Neuronal stem cell (in vitro differentiated cells): ENCODE measurements at regions not wholly inside any gene's neighbourhood (a gene's known extent, or its start where the extent isn't known, plus 50 kb on each side); places are given as distances from the start of the nearest gene placed in this dataset.

Source experiments
- DNase-seq: peaks from one replicate; pipeline ENCODE4 v3.0.0-alpha.2; 2013; ENCODE audit warnings: low spot score
- H2AFZ ChIP-seq: one replicate; pipeline ENCODE4 v1.6.1; 2013; ENCODE audit warnings: mild to moderate bottlenecking, low read length, inconsistent platforms
- H2AK5ac ChIP-seq: 2 replicates; pipeline ENCODE4 v1.6.1; 2013; ENCODE audit warnings: low read depth, mild to moderate bottlenecking, inconsistent platforms, low read length, moderate library complexity, mixed read lengths
- H2BK120ac ChIP-seq: 2 replicates; pipeline ENCODE4 v1.6.1; 2013; ENCODE audit warnings: low read depth, mild to moderate bottlenecking, inconsistent platforms, low read length, moderate library complexity, mixed read lengths
- H2BK12ac ChIP-seq: one replicate; pipeline ENCODE4 v1.6.1; 2013; ENCODE audit warnings: low read length, inconsistent platforms
- H2BK15ac ChIP-seq: 2 replicates; pipeline ENCODE4 v1.6.1; 2013; ENCODE audit warnings: mild to moderate bottlenecking, low read length, inconsistent platforms, mixed read lengths
- H2BK5ac ChIP-seq: one replicate; pipeline ENCODE4 v1.6.1; 2013; ENCODE audit warnings: inconsistent platforms, mild to moderate bottlenecking, low read length, moderate library complexity
- H3K14ac ChIP-seq: one replicate; pipeline ENCODE4 v1.6.1; 2013; ENCODE audit warnings: low read length, inconsistent platforms
- H3K18ac ChIP-seq: 2 replicates; pipeline ENCODE4 v1.6.1; 2013; ENCODE audit warnings: low read length, inconsistent platforms
- H3K23ac ChIP-seq: 2 replicates; pipeline ENCODE4 v1.6.1; 2013; ENCODE audit warnings: low read depth, mild to moderate bottlenecking, mixed read lengths, low read length, inconsistent platforms; ENCODE audit not compliant: poor library complexity
- H3K27ac ChIP-seq: replicated peaks from 3 replicates; pipeline ENCODE4 v1.5.1; 2013; ENCODE audit warnings: low read length, inconsistent platforms
- H3K27me3 ChIP-seq, 3 experiments: 2 replicates each; pipeline ENCODE4 v1.6.1; 2013; ENCODE audit warnings: low read length in 3 of 3, mild to moderate bottlenecking in 2 of 3, inconsistent platforms in 1 of 3, low read depth in 1 of 3, mixed read lengths in 1 of 3, moderate library complexity in 1 of 3; ENCODE audit not compliant: control insufficient read depth in 3 of 3, insufficient read depth in 3 of 3
- H3K36me3 ChIP-seq, 2 donors: replicated peaks in 1 of 2; 2 replicates each; pipeline ENCODE4 v1.6.1; 2013; ENCODE audit warnings: low read length in 2 of 2; ENCODE audit not compliant: control insufficient read depth in 2 of 2, insufficient read depth in 2 of 2
- H3K4ac ChIP-seq: 2 replicates; pipeline ENCODE4 v1.6.1; 2013; ENCODE audit warnings: inconsistent platforms, mild to moderate bottlenecking, low read length, moderate library complexity
- H3K4me1 ChIP-seq, 2 donors: 1 replicate in 1 of 2; 2 replicates in 1 of 2; pipeline ENCODE4 v1.6.1; 2013; ENCODE audit warnings: low read length in 2 of 2, low read depth in 1 of 2; ENCODE audit not compliant: control insufficient read depth in 2 of 2, insufficient read depth in 1 of 2
- H3K4me2 ChIP-seq: one replicate; pipeline ENCODE4 v1.6.1; 2013; ENCODE audit warnings: mild to moderate bottlenecking, low read length, inconsistent platforms; ENCODE audit not compliant: insufficient read depth, poor library complexity, severe bottlenecking
- H3K4me3 ChIP-seq, 2 donors: 2 replicates each; pipeline ENCODE4 v1.5.1; 2013; ENCODE audit warnings: low read length in 2 of 2, mild to moderate bottlenecking in 2 of 2, inconsistent platforms in 1 of 2, moderate library complexity in 1 of 2
- H3K79me1 ChIP-seq: one replicate; pipeline ENCODE4 v1.6.1; 2013; ENCODE audit warnings: low read depth, mild to moderate bottlenecking, inconsistent platforms, low read length, moderate library complexity
- H3K9ac ChIP-seq: one replicate; pipeline ENCODE4 v1.6.1; 2013; ENCODE audit warnings: mild to moderate bottlenecking, low read depth, low read length, inconsistent platforms; ENCODE audit not compliant: poor library complexity
- H3K9me3 ChIP-seq, 2 donors: replicated peaks in 1 of 2; 2 replicates each; pipeline versions ENCODE3 to v1.6.1; 2013; ENCODE audit warnings: low read length in 2 of 2, mild to moderate bottlenecking in 2 of 2, inconsistent platforms in 1 of 2, low read depth in 1 of 2, mixed read lengths in 1 of 2, moderate library complexity in 1 of 2; ENCODE audit not compliant: control insufficient read depth in 2 of 2, insufficient read depth in 1 of 2
- H4K8ac ChIP-seq: one replicate; pipeline ENCODE4 v1.6.1; 2013; ENCODE audit warnings: low read depth, mild to moderate bottlenecking, inconsistent platforms, low read length, moderate library complexity
- H4K91ac ChIP-seq: one replicate; pipeline ENCODE4 v1.6.1; 2013; ENCODE audit warnings: low read length, low read depth, mild to moderate bottlenecking, inconsistent platforms; ENCODE audit not compliant: poor library complexity
- WGBS, 2 donors: extraction: QIAGEN DNeasy Blood & Tissue Kit; methylation state at CpG; one replicate each; pipeline ENCODE4 v1.1.7; 2013; ENCODE audit warnings: missing lambda C conversion rate in 2 of 2, mixed read lengths in 1 of 2; ENCODE audit not compliant: insufficient read length in 2 of 2, insufficient replicate concordance in 1 of 2; ENCODE audit errors: extremely low coverage in 2 of 2; 5-methylcytosine and 5-hydroxymethylcytosine counted together

DNA sequence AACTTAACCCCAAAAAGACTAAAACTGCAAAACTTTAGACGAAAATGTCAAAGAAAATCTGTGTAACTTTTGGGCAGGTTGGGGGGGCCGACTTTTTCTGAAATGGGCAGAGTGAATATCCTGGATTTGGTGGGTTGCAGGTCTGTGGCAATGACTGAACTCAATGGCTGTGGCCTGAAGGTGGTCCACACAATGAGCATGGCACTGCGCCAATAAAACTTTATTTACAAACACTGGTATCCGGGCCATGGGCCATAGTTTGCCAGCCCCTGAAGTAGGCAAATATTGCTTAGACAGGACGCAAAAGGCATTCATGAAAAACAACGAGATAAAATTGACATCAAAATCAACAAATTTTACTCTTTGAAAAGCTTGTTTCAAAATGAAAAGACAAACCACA is 66.2 kb downstream of the RTP5 start:
- Histone ChIP-seq H2AK5ac (no peak overlapping the region), H3K27me3 (no peaks in the 10 kb centered on the region), H3K23ac (no peak overlapping the region), H3K27ac (no peak overlapping the region), H3K4me1 (peaks cover 0 to 7% of the 10 kb centered on the region in 2 donors), H4K8ac (no peak overlapping the region), H2BK15ac (no peak overlapping the region), H3K9me3 (peaks cover 4 to 5% of the 10 kb centered on the region in 2 donors), H2BK12ac (no peak overlapping the region), H3K4ac (no peak overlapping the region), H4K91ac (no peak overlapping the region), H3K4me3 (no peak overlapping the region), H2BK120ac (no peak overlapping the region), H2AFZ (no peak overlapping the region), H3K18ac (no peak overlapping the region), H3K9ac (no peak overlapping the region), H3K14ac (no peak overlapping the region), H3K36me3 (no peaks in the 10 kb centered on the region), H3K4me2 (no peak overlapping the region), H2BK5ac (no peak overlapping the region), H3K79me1 (peaks cover 2% of the 10 kb centered on the region)
- DNase-seq: no peak
- WGBS, 2 donors: no CpG with 5 or more reads among the region's 6 CpGs

DNA sequence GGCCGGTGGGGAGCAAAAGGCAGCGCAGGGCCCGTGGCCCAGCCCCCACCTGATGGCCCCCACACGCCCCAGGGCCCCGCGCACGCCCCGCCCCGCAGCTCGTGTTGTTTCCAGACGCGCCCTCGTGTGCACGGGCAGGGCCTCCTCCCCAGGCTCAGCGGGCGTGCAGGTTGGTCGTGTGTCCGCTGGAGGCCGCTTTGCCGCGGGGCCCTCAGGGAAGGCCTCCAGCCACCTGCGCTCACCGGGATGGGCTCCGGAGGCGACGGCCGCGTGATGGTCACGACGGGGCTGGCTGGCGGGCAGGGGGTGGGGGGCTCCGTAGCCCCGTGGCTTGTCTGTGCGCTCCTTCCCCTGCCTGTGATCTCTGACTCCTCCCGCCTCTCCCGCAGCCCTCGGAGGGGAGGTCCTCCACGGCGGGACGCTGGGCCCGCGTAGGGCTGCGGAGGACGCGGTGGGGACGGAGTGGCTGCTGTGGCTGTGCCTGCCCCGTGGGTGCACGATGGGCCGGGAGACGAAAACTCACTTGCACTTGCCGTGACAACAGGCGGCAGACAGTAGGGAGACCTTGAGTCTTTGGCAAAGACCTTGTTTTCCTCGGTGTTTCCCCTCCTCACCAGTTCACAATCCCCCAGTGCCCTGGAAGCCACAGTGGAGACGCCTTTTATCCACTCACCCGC is 67.1 kb downstream of the RTP5 start:
- Histone ChIP-seq H2BK120ac (no peak overlapping the region), H3K4me1 (peaks cover 0 to 7% of the 10 kb centered on the region in 2 donors), H3K4me3 (no peak overlapping the region), H2AFZ (no peak overlapping the region), H3K18ac (no peak overlapping the region), H3K9ac (no peak overlapping the region), H2AK5ac (peak overlapping the region; percentile 42), H3K4ac (no peak overlapping the region), H3K14ac (no peak overlapping the region), H4K8ac (no peak overlapping the region), H3K79me1 (peaks cover 2% of the 10 kb centered on the region), H2BK15ac (no peak overlapping the region), H2BK12ac (no peak overlapping the region), H2BK5ac (no peak overlapping the region), H3K27me3 (no peaks in the 10 kb centered on the region), H3K27ac (no peak overlapping the region), H3K9me3 (peaks cover 5 to 7% of the 10 kb centered on the region in 2 donors), H3K23ac (no peak overlapping the region), H3K4me2 (no peak overlapping the region), H3K36me3 (no peaks in the 10 kb centered on the region), H4K91ac (no peak overlapping the region)
- no CpG with 5 or more reads among the region's 55 CpGs for WGBS, 2 donors
- DNase-seq: no peak

DNA sequence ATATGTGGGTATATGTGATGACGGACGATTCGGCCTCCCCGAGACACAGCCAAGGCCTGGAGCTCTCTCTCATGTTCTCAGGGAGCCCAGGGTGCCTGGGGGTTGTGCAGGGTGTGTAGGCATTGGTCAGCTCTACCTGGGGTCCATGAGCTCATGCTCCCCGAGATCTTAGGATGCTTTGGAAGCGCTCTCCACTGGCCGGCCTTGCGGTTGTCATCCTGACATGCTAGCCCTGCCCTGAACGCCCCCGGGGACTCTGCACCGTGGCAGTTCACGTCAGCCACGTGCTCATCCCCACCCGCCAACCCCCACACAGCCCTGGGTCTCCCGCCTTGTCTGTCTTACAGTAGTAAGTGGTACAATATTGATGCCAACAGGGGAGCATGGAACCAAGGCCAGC is 67.8 kb downstream of the RTP5 start:
- no peaks in the 10 kb centered on the region for H3K36me3 ChIP-seq
- H3K4me2 ChIP-seq: no peak overlapping the region
- DNase-seq: no peak
- H3K9me3 ChIP-seq: peaks cover 5 to 7% of the 10 kb centered on the region in 2 donors
- H2BK12ac ChIP-seq: no peak overlapping the region
- no peak overlapping the region for H3K27ac ChIP-seq
- H2AFZ ChIP-seq: no peak overlapping the region
- H2BK5ac ChIP-seq: no peak overlapping the region
- no peak overlapping the region for H2AK5ac ChIP-seq
- no peak overlapping the region for H4K91ac ChIP-seq
- no peak overlapping the region for H3K14ac ChIP-seq
- H3K23ac ChIP-seq: no peak overlapping the region
- peaks cover 2% of the 10 kb centered on the region for H3K79me1 ChIP-seq
- H2BK15ac ChIP-seq: no peak overlapping the region
- H4K8ac ChIP-seq: no peak overlapping the region
- H3K4me1 ChIP-seq: peaks cover 0 to 7% of the 10 kb centered on the region in 2 donors
- no peak overlapping the region for H3K4ac ChIP-seq
- no peak overlapping the region for H3K4me3 ChIP-seq
- H3K18ac ChIP-seq: no peak overlapping the region
- H2BK120ac ChIP-seq: no peak overlapping the region
- no CpG with 5 or more reads among the region's 15 CpGs for WGBS, 2 donors
- no peaks in the 10 kb centered on the region for H3K27me3 ChIP-seq
- no peak overlapping the region for H3K9ac ChIP-seq

DNA sequence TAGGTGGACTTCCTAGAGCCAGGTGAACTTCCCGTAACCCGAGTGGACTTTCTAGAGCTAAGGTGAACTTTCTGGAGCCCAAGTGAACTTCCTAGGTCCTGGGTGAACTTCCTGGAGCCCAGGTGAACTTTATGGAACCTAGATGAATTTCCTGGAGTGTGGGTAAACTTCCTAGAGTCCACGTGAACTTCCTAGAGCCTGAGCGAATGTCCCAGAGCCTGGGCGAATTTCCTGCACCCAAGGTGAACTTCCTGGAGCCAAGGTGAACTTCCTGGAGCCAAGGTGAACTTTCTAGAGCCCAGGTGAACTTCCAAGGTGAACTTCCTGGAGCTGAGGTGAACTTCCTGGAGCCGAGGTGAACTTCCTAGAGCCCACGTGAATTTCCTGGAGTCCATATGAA is 70.0 kb downstream of the RTP5 start:
- no peak overlapping the region for H3K9ac ChIP-seq
- H3K4me1 ChIP-seq: no peaks in the 10 kb centered on the region
- no peaks in the 10 kb centered on the region for H3K79me1 ChIP-seq
- H3K14ac ChIP-seq: no peak overlapping the region
- H4K91ac ChIP-seq: no peak overlapping the region
- H2BK15ac ChIP-seq: no peak overlapping the region
- H3K4ac ChIP-seq: no peak overlapping the region
- no peak for DNase-seq
- H2BK5ac ChIP-seq: no peak overlapping the region
- no peak overlapping the region for H4K8ac ChIP-seq
- H3K27me3 ChIP-seq: no peaks in the 10 kb centered on the region
- H3K9me3 ChIP-seq: peaks cover 3 to 7% of the 10 kb centered on the region in 2 donors
- no peak overlapping the region for H3K27ac ChIP-seq
- WGBS, 2 donors: no CpG with 5 or more reads among the region's 7 CpGs
- no peak overlapping the region for H2AFZ ChIP-seq
- H3K4me3 ChIP-seq: no peak overlapping the region
- no peaks in the 10 kb centered on the region for H3K36me3 ChIP-seq
- H3K18ac ChIP-seq: no peak overlapping the region
- H3K23ac ChIP-seq: no peak overlapping the region
- no peak overlapping the region for H2BK120ac ChIP-seq
- no peak overlapping the region for H3K4me2 ChIP-seq
- H2AK5ac ChIP-seq: peak overlapping the region; percentile 31
- no peak overlapping the region for H2BK12ac ChIP-seq
